ENCODE measurements at regions not wholly inside any gene's neighbourhood (a gene's known extent, or its start where the extent isn't known, plus 50 kb on each side); places are given as distances from the start of the nearest gene placed in this dataset.

- DNase-seq (ENCODE audit: low read depth, low spot score), result no peak
- H3K4me3 ChIP-seq (ENCODE audit: low read length), result no peak overlapping the region
These were observed 189.6 kb downstream of the CYRIA start for GRCh38 chr2:16475986-16476567.

GRCh38 chr2:16475586-16475985 lies 190.0 kb downstream of the CYRIA start:
- no peak for DNase-seq (ENCODE audit: low read depth, low spot score)
- H3K4me3 ChIP-seq (ENCODE audit: low read length), result no peak overlapping the region

GRCh38 chr2:16473575-16473974 lies 192.1 kb downstream of the CYRIA start:
- DNase-seq (ENCODE audit: low read depth, low spot score), result no peak
- no peak overlapping the region for H3K4me3 ChIP-seq (ENCODE audit: low read length)

GRCh38 chr2:16470936-16471490 lies 194.6 kb downstream of the CYRIA start:
- no peak overlapping the region for H3K4me3 ChIP-seq (ENCODE audit: low read length)
- DNase-seq (ENCODE audit: low read depth, low spot score), result no peak

- H3K4me3 ChIP-seq (ENCODE audit: low read length), result no peak overlapping the region
- no peak for DNase-seq (ENCODE audit: low read depth, low spot score)
These were observed 198.8 kb downstream of the CYRIA start for GRCh38 chr2:16466821-16467151.

- no peak overlapping the region for H3K4me3 ChIP-seq (ENCODE audit: low read length)
- DNase-seq (ENCODE audit: low read depth, low spot score), result no peak
These were observed 199.4 kb downstream of the CYRIA start for GRCh38 chr2:16466133-16466820.

- H3K4me3 ChIP-seq (ENCODE audit: low read length), result no peak overlapping the region
- no peak for DNase-seq (ENCODE audit: low read depth, low spot score)
These were observed 201.0 kb downstream of the CYRIA start for GRCh38 chr2:16464641-16465040.

- no peak overlapping the region; the same call in 1 of the 2 replicates for H3K4me3 ChIP-seq (ENCODE audit: low read length)
- peak; percentile 84 for DNase-seq (ENCODE audit: low read depth, low spot score)
These were observed 202.7 kb downstream of the CYRIA start for GRCh38 chr2:16462958-16463357.

GRCh38 chr2:16461672-16462071 lies 204.0 kb downstream of the CYRIA start:
- no peak overlapping the region for H3K4me3 ChIP-seq (ENCODE audit: low read length)
- DNase-seq (ENCODE audit: low read depth, low spot score), result no peak

- no peak for DNase-seq (ENCODE audit: low read depth, low spot score)
- H3K4me3 ChIP-seq (ENCODE audit: low read length), result no peak overlapping the region
These were observed 206.0 kb downstream of the CYRIA start for GRCh38 chr2:16459606-16460005.

GRCh38 chr2:16454621-16455020 lies 211.0 kb downstream of the CYRIA start:
- no peak for DNase-seq (ENCODE audit: low read depth, low spot score)
- H3K4me3 ChIP-seq (ENCODE audit: low read length), result no peak overlapping the region

GRCh38 chr2:16452123-16452522 lies 213.5 kb downstream of the CYRIA start:
- H3K4me3 ChIP-seq (ENCODE audit: low read length), result no peak overlapping the region
- no peak for DNase-seq (ENCODE audit: low read depth, low spot score)

GRCh38 chr2:16446706-16447105 lies 218.9 kb downstream of the CYRIA start:
- no peak for DNase-seq (ENCODE audit: low read depth, low spot score)
- no peak overlapping the region for H3K4me3 ChIP-seq (ENCODE audit: low read length)

- peak; percentile 84 for DNase-seq (ENCODE audit: low read depth, low spot score)
These were observed 222.7 kb downstream of the CYRIA start for GRCh38 chr2:16442971-16443370.

GRCh38 chr2:16441431-16441830 lies 224.2 kb downstream of the CYRIA start:
- no peak overlapping the region for H3K4me3 ChIP-seq (ENCODE audit: low read length)
- DNase-seq (ENCODE audit: low read depth, low spot score), result no peak

More at GRCh38 chr2:16442971-16443370, 222.7 kb downstream of the CYRIA start:
- no peak overlapping the region for H3K4me3 ChIP-seq (ENCODE audit: low read length)

GRCh38 chr2:16440898-16441297 lies 224.7 kb downstream of the CYRIA start:
- peak; percentile 72 for DNase-seq (ENCODE audit: low read depth, low spot score)
- H3K4me3 ChIP-seq (ENCODE audit: low read length), result no peak overlapping the region

- H3K4me3 ChIP-seq (ENCODE audit: low read length), result peak overlapping the region; percentile 28
- DNase-seq (ENCODE audit: low read depth, low spot score), result peak; percentile 99
These were observed 226.9 kb downstream of the CYRIA start for GRCh38 chr2:16438613-16439321.

GRCh38 chr2:16437189-16437588 lies 228.4 kb downstream of the CYRIA start:
- H3K4me3 ChIP-seq (ENCODE audit: low read length), result peak overlapping the region; percentile 63
- DNase-seq (ENCODE audit: low read depth, low spot score), result peak; percentile 95

- peak overlapping the region; percentile 63 for H3K4me3 ChIP-seq (ENCODE audit: low read length)
- no peak for DNase-seq (ENCODE audit: low read depth, low spot score)
These were observed 231.2 kb downstream of the CYRIA start for GRCh38 chr2:16434393-16434792.

- no peak overlapping the region for H3K4me3 ChIP-seq (ENCODE audit: low read length)
- no peak for DNase-seq (ENCODE audit: low read depth, low spot score)
These were observed 234.8 kb downstream of the CYRIA start for GRCh38 chr2:16430846-16431245.

Measured in Jurkat, Clone E6-1 (cell line).